Neuronal stem cell (in vitro differentiated cells): ENCODE measurements at regions not wholly inside any gene's neighbourhood (a gene's known extent, or its start where the extent isn't known, plus 50 kb on each side); places are given as distances from the start of the nearest gene placed in this dataset.

Experiments
- DNase-seq: peaks from one replicate; pipeline ENCODE4 v3.0.0-alpha.2; 2013; ENCODE audit warnings: low spot score
- H2AFZ ChIP-seq: one replicate; pipeline ENCODE4 v1.6.1; 2013; ENCODE audit warnings: mild to moderate bottlenecking, low read length, inconsistent platforms
- H2AK5ac ChIP-seq: 2 replicates; pipeline ENCODE4 v1.6.1; 2013; ENCODE audit warnings: low read depth, mild to moderate bottlenecking, inconsistent platforms, low read length, moderate library complexity, mixed read lengths
- H2BK120ac ChIP-seq: 2 replicates; pipeline ENCODE4 v1.6.1; 2013; ENCODE audit warnings: low read depth, mild to moderate bottlenecking, inconsistent platforms, low read length, moderate library complexity, mixed read lengths
- H2BK12ac ChIP-seq: one replicate; pipeline ENCODE4 v1.6.1; 2013; ENCODE audit warnings: low read length, inconsistent platforms
- H2BK15ac ChIP-seq: 2 replicates; pipeline ENCODE4 v1.6.1; 2013; ENCODE audit warnings: mild to moderate bottlenecking, low read length, inconsistent platforms, mixed read lengths
- H2BK5ac ChIP-seq: one replicate; pipeline ENCODE4 v1.6.1; 2013; ENCODE audit warnings: inconsistent platforms, mild to moderate bottlenecking, low read length, moderate library complexity
- H3K14ac ChIP-seq: one replicate; pipeline ENCODE4 v1.6.1; 2013; ENCODE audit warnings: low read length, inconsistent platforms
- H3K18ac ChIP-seq: 2 replicates; pipeline ENCODE4 v1.6.1; 2013; ENCODE audit warnings: low read length, inconsistent platforms
- H3K23ac ChIP-seq: 2 replicates; pipeline ENCODE4 v1.6.1; 2013; ENCODE audit warnings: low read depth, mild to moderate bottlenecking, mixed read lengths, low read length, inconsistent platforms; ENCODE audit not compliant: poor library complexity
- H3K27ac ChIP-seq: replicated peaks from 3 replicates; pipeline ENCODE4 v1.5.1; 2013; ENCODE audit warnings: low read length, inconsistent platforms
- H3K27me3 ChIP-seq, 3 experiments: 2 replicates each; pipeline ENCODE4 v1.6.1; 2013; ENCODE audit warnings: low read length in 3 of 3, mild to moderate bottlenecking in 2 of 3, inconsistent platforms in 1 of 3, low read depth in 1 of 3, mixed read lengths in 1 of 3, moderate library complexity in 1 of 3; ENCODE audit not compliant: control insufficient read depth in 3 of 3, insufficient read depth in 3 of 3
- H3K36me3 ChIP-seq, 2 donors: replicated peaks in 1 of 2; 2 replicates each; pipeline ENCODE4 v1.6.1; 2013; ENCODE audit warnings: low read length in 2 of 2; ENCODE audit not compliant: control insufficient read depth in 2 of 2, insufficient read depth in 2 of 2
- H3K4ac ChIP-seq: 2 replicates; pipeline ENCODE4 v1.6.1; 2013; ENCODE audit warnings: inconsistent platforms, mild to moderate bottlenecking, low read length, moderate library complexity
- H3K4me1 ChIP-seq, 2 donors: 1 replicate in 1 of 2; 2 replicates in 1 of 2; pipeline ENCODE4 v1.6.1; 2013; ENCODE audit warnings: low read length in 2 of 2, low read depth in 1 of 2; ENCODE audit not compliant: control insufficient read depth in 2 of 2, insufficient read depth in 1 of 2
- H3K4me2 ChIP-seq: one replicate; pipeline ENCODE4 v1.6.1; 2013; ENCODE audit warnings: mild to moderate bottlenecking, low read length, inconsistent platforms; ENCODE audit not compliant: insufficient read depth, poor library complexity, severe bottlenecking
- H3K4me3 ChIP-seq, 2 donors: 2 replicates each; pipeline ENCODE4 v1.5.1; 2013; ENCODE audit warnings: low read length in 2 of 2, mild to moderate bottlenecking in 2 of 2, inconsistent platforms in 1 of 2, moderate library complexity in 1 of 2
- H3K79me1 ChIP-seq: one replicate; pipeline ENCODE4 v1.6.1; 2013; ENCODE audit warnings: low read depth, mild to moderate bottlenecking, inconsistent platforms, low read length, moderate library complexity
- H3K9ac ChIP-seq: one replicate; pipeline ENCODE4 v1.6.1; 2013; ENCODE audit warnings: mild to moderate bottlenecking, low read depth, low read length, inconsistent platforms; ENCODE audit not compliant: poor library complexity
- H3K9me3 ChIP-seq, 2 donors: replicated peaks in 1 of 2; 2 replicates each; pipeline versions ENCODE3 to v1.6.1; 2013; ENCODE audit warnings: low read length in 2 of 2, mild to moderate bottlenecking in 2 of 2, inconsistent platforms in 1 of 2, low read depth in 1 of 2, mixed read lengths in 1 of 2, moderate library complexity in 1 of 2; ENCODE audit not compliant: control insufficient read depth in 2 of 2, insufficient read depth in 1 of 2
- H4K8ac ChIP-seq: one replicate; pipeline ENCODE4 v1.6.1; 2013; ENCODE audit warnings: low read depth, mild to moderate bottlenecking, inconsistent platforms, low read length, moderate library complexity
- H4K91ac ChIP-seq: one replicate; pipeline ENCODE4 v1.6.1; 2013; ENCODE audit warnings: low read length, low read depth, mild to moderate bottlenecking, inconsistent platforms; ENCODE audit not compliant: poor library complexity
- WGBS, 2 donors: extraction: QIAGEN DNeasy Blood & Tissue Kit; methylation state at CpG; one replicate each; pipeline ENCODE4 v1.1.7; 2013; ENCODE audit warnings: missing lambda C conversion rate in 2 of 2, mixed read lengths in 1 of 2; ENCODE audit not compliant: insufficient read length in 2 of 2, insufficient replicate concordance in 1 of 2; ENCODE audit errors: extremely low coverage in 2 of 2; 5-methylcytosine and 5-hydroxymethylcytosine counted together

- no peak overlapping the region for H3K14ac ChIP-seq
- DNase-seq: no peak
- no peak overlapping the region for H2BK5ac ChIP-seq
- no peak overlapping the region for H3K27ac ChIP-seq
- no peak overlapping the region for H3K4me3 ChIP-seq
- H3K9me3 ChIP-seq: no peaks in the 10 kb centered on the region
- no peak overlapping the region for H3K4ac ChIP-seq
- H2AFZ ChIP-seq: peak overlapping the region; percentile 41
- no peaks in the 10 kb centered on the region for H3K27me3 ChIP-seq
- WGBS, 2 donors: no CpG with 5 or more reads among the region's 11 CpGs
- H2BK12ac ChIP-seq: no peak overlapping the region
- peaks cover 0 to 2% of the 10 kb centered on the region in 2 donors for H3K4me1 ChIP-seq
- H3K23ac ChIP-seq: no peak overlapping the region
- no peak overlapping the region for H2AK5ac ChIP-seq
- no peak overlapping the region for H4K91ac ChIP-seq
- no peak overlapping the region for H4K8ac ChIP-seq
- H3K36me3 ChIP-seq: no peaks in the 10 kb centered on the region
- no peak overlapping the region for H2BK15ac ChIP-seq
- no peaks in the 10 kb centered on the region for H3K79me1 ChIP-seq
- H3K9ac ChIP-seq: no peak overlapping the region
- no peak overlapping the region for H3K4me2 ChIP-seq
- H3K18ac ChIP-seq: no peak overlapping the region
- H2BK120ac ChIP-seq: no peak overlapping the region
Observed at GRCh38 chr11:122334546-122335339, 218.7 kb upstream of the BLID start.

- Histone ChIP-seq H2BK12ac (no peak overlapping the region), H4K91ac (no peak overlapping the region), H4K8ac (no peak overlapping the region), H3K4me3 (no peak overlapping the region), H2BK15ac (no peak overlapping the region), H3K9ac (no peak overlapping the region), H3K27me3 (no peaks in the 10 kb centered on the region), H3K79me1 (no peaks in the 10 kb centered on the region), H2AFZ (no peak overlapping the region), H3K27ac (no peak overlapping the region), H3K18ac (no peak overlapping the region), H3K36me3 (no peaks in the 10 kb centered on the region), H3K4me1 (peaks cover 0 to 2% of the 10 kb centered on the region in 2 donors), H3K4me2 (no peak overlapping the region), H3K14ac (no peak overlapping the region), H2AK5ac (no peak overlapping the region), H3K4ac (no peak overlapping the region), H3K9me3 (no peaks in the 10 kb centered on the region), H2BK120ac (no peak overlapping the region), H2BK5ac (no peak overlapping the region), H3K23ac (no peak overlapping the region)
- no peak for DNase-seq
- WGBS, 2 donors: no CpG with 5 or more reads among the region's 4 CpGs
Observed at GRCh38 chr11:122333467-122333866, 217.5 kb upstream of the BLID start.

GRCh38 chr11:122331079-122331478 lies 215.1 kb upstream of the BLID start:
- Histone ChIP-seq H3K27ac (no peak overlapping the region), H3K14ac (no peak overlapping the region), H4K91ac (no peak overlapping the region), H2BK5ac (no peak overlapping the region), H2BK12ac (no peak overlapping the region), H3K18ac (no peak overlapping the region), H4K8ac (no peak overlapping the region), H3K79me1 (no peaks in the 10 kb centered on the region), H3K9me3 (no peaks in the 10 kb centered on the region), H3K4me1 (no peaks in the 10 kb centered on the region), H3K4me3 (no peak overlapping the region), H3K4ac (no peak overlapping the region), H2BK120ac (no peak overlapping the region), H2BK15ac (no peak overlapping the region), H3K4me2 (no peak overlapping the region), H3K36me3 (no peaks in the 10 kb centered on the region), H3K9ac (no peak overlapping the region), H2AFZ (no peak overlapping the region), H3K23ac (no peak overlapping the region), H2AK5ac (no peak overlapping the region), H3K27me3 (no peaks in the 10 kb centered on the region)
- DNase-seq: no peak
- no CpG with 5 or more reads among the region's 1 CpG for WGBS, 2 donors

GRCh38 chr11:122330279-122330965 lies 214.4 kb upstream of the BLID start:
- Histone ChIP-seq H2BK120ac (no peak overlapping the region), H4K91ac (no peak overlapping the region), H2BK15ac (no peak overlapping the region), H3K9ac (no peak overlapping the region), H3K4me3 (no peak overlapping the region), H3K4ac (no peak overlapping the region), H3K14ac (no peak overlapping the region), H3K79me1 (no peaks in the 10 kb centered on the region), H2AK5ac (no peak overlapping the region), H3K4me1 (no peaks in the 10 kb centered on the region), H3K27ac (no peak overlapping the region), H2BK5ac (no peak overlapping the region), H3K23ac (no peak overlapping the region), H2BK12ac (no peak overlapping the region), H4K8ac (no peak overlapping the region), H3K27me3 (no peaks in the 10 kb centered on the region), H3K4me2 (no peak overlapping the region), H3K36me3 (no peaks in the 10 kb centered on the region), H3K9me3 (no peaks in the 10 kb centered on the region), H3K18ac (no peak overlapping the region), H2AFZ (no peak overlapping the region)
- no CpG with 5 or more reads among the region's 5 CpGs for WGBS, 2 donors
- no peak for DNase-seq
